ENCODE measurements at regions not wholly inside any gene's neighbourhood (a gene's known extent, or its start where the extent isn't known, plus 50 kb on each side); places are given as distances from the start of the nearest gene placed in this dataset.
A peak's percentile ranks its signal among the peaks of the same experiment; 100 is the strongest.

GRCh38 chr22:34004058-34004457, 83.8 kb upstream of the LARGE1 start:
- 0 to 100% (median 59%) methylated on average over 1 to 5 of the region's 5 CpGs; no CpG with 5 or more reads in 3 of the 10 experiments for WGBS, 10 experiments
- Histone ChIP-seq H3K4me1 (replicated peaks in 1 of 2) (no peaks in the 10 kb centered on the region), H3K4me3 (no peak overlapping the region), H3K27ac (no peak overlapping the region)
- in situ Hi-C loops (cut with MboI; ENCODE audit: low pct_unique_long_range_greater_than_20kb in 2 of 9, low sequenced_read_pairs in 9 of 9, unreplicated experiment in 9 of 9): no loop called here
- ATAC-seq (replicated peaks in 6 of 8): no peak

GRCh38 chr22:34010259-34010658, 90.0 kb upstream of the LARGE1 start:
- H3K4me1 ChIP-seq (replicated peaks in 1 of 2): no peaks in the 10 kb centered on the region
- WGBS, 10 experiments: 0 to 93% (median 42%) methylated on average over 1 to 3 of the region's 3 CpGs; no CpG with 5 or more reads in 6 of the 10 experiments
- H3K4me3 ChIP-seq: no peak overlapping the region
- in situ Hi-C loops (cut with MboI; ENCODE audit: low pct_unique_long_range_greater_than_20kb in 2 of 9, low sequenced_read_pairs in 9 of 9, unreplicated experiment in 9 of 9): no loop called here
- H3K27ac ChIP-seq: no peak overlapping the region
- no peak for ATAC-seq (replicated peaks in 6 of 8)

- Histone ChIP-seq H3K4me1 (replicated peaks in 1 of 2) (peaks cover 0 to 10% of the 10 kb centered on the region in 2 donors), H3K27ac (no peak overlapping the region), H3K4me3 (no peak overlapping the region)
- no peak for ATAC-seq (replicated peaks in 6 of 8)
- in situ Hi-C loops (cut with MboI; ENCODE audit: low pct_unique_long_range_greater_than_20kb in 2 of 9, low sequenced_read_pairs in 9 of 9, unreplicated experiment in 9 of 9): no loop called here
- WGBS, 10 experiments: 0 to 75% (median 32%) methylated on average over 1 to 3 of the region's 3 CpGs; no CpG with 5 or more reads in 4 of the 10 experiments
Measured at GRCh38 chr22:34015642-34016041, 95.4 kb upstream of the LARGE1 start.

DNA sequence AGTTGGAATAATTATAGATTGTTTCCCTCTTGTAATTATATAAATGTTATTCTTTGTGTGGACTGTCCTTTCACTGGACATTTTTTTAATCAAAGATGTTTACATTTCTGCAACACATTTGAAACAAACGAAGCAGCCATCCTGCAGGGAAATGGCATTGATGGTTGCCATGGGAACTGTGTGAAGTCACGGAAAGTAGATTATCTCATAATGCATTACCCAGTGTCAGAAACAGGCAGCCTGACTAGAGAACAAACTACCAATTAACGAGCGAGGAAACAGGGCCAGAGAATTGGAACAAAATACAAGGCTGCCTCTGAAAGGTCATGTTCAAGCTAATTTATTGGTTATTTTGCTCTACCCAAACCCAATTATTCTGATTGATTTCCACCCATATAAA, 96.9 kb upstream of the LARGE1 start:
- Histone ChIP-seq H3K4me3 (no peak overlapping the region), H3K27ac (no peak overlapping the region), H3K4me1 (replicated peaks in 1 of 2) (peaks cover 0 to 10% of the 10 kb centered on the region in 2 donors)
- ATAC-seq (replicated peaks in 6 of 8): peak in 5 of 8 experiments; percentile 90 to 97 (median 91)
- in situ Hi-C loops (cut with MboI; ENCODE audit: low pct_unique_long_range_greater_than_20kb in 2 of 9, low sequenced_read_pairs in 9 of 9, unreplicated experiment in 9 of 9): no loop called here
- 6 to 39% (median 22%) methylated on average over 2 to 4 of the region's 4 CpGs for WGBS, 10 experiments

DNA sequence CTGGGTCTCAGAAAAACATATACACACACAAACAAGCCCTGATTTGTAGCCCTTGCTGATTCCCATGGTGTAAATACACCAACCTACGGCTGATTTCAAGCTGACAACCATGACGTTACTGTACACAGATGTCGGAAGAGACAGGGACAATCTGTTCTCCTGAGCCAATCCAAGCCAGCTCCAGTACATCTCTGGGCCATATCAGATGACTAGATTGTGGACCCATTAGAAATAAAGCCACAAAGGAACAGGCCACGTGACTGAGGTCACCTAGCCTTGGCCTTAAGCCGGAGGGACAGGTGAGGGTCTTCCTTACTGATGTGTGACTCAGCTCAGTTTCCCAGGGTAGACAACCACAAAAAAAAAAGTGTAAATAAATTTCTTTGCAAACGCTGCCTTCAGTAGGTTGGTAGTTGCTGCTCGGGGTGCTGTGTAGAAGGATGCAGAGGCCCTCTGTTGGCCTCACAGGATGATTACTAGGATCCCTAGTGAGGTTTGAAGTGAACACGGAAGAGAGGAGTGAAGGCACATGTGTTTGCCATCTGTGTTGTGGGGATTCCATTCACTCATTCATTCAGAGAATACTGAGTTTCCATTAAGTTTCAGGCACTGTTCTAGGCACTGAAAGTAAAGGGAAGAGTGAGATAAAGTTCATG, 99.0 kb upstream of the LARGE1 start:
- ATAC-seq (replicated peaks in 6 of 8): no peak
- WGBS, 10 experiments: 4 to 100% (median 76%) methylated on average over 2 to 8 of the region's 8 CpGs; no CpG with 5 or more reads in 2 of the 10 experiments

GRCh38 chr22:34035209-34035608, 114.9 kb upstream of the LARGE1 start:
- peak in 1 of 8 experiments; percentile 24 for ATAC-seq (replicated peaks in 6 of 8)
- in situ Hi-C loops (cut with MboI; ENCODE audit: low pct_unique_long_range_greater_than_20kb in 2 of 9, low sequenced_read_pairs in 9 of 9, unreplicated experiment in 9 of 9): no loop called here
- Histone ChIP-seq H3K27ac (no peak overlapping the region), H3K4me1 (replicated peaks in 1 of 2) (peaks cover 0 to 12% of the 10 kb centered on the region in 2 donors), H3K4me3 (no peak overlapping the region)
- 0 to 88% (median 0%) methylated on average over 1 of the region's 1 CpG; no CpG with 5 or more reads in 3 of the 10 experiments for WGBS, 10 experiments

More for the DNA sequence above, 99.0 kb upstream of the LARGE1 start:
- no peak overlapping the region for H3K27ac ChIP-seq
- no peak overlapping the region for H3K4me3 ChIP-seq
- H3K4me1 ChIP-seq (replicated peaks in 1 of 2): peaks cover 0 to 10% of the 10 kb centered on the region in 2 donors
- in situ Hi-C loops (cut with MboI; ENCODE audit: low pct_unique_long_range_greater_than_20kb in 2 of 9, low sequenced_read_pairs in 9 of 9, unreplicated experiment in 9 of 9): no loop called here

GRCh38 chr22:34036931-34037330, 116.7 kb upstream of the LARGE1 start:
- 51 to 100% (median 69%) methylated on average over 1 to 2 of the region's 2 CpGs; no CpG with 5 or more reads in 7 of the 10 experiments for WGBS, 10 experiments
- no peak for ATAC-seq (replicated peaks in 6 of 8)
- H3K27ac ChIP-seq: no peak overlapping the region
- in situ Hi-C loops (cut with MboI; ENCODE audit: low pct_unique_long_range_greater_than_20kb in 2 of 9, low sequenced_read_pairs in 9 of 9, unreplicated experiment in 9 of 9): no loop called here
- H3K4me1 ChIP-seq (replicated peaks in 1 of 2): peaks cover 0 to 12% of the 10 kb centered on the region in 2 donors
- H3K4me3 ChIP-seq: no peak overlapping the region

- peaks cover 0 to 12% of the 10 kb centered on the region in 2 donors for H3K4me1 ChIP-seq (replicated peaks in 1 of 2)
- WGBS, 10 experiments: 0 to 65% (median 41%) methylated on average over 2 to 11 of the region's 11 CpGs
- ATAC-seq (replicated peaks in 6 of 8): peak in 5 of 8 experiments; percentile 53 to 85 (median 67)
- H3K27ac ChIP-seq: no peak overlapping the region
- in situ Hi-C loops (cut with MboI; ENCODE audit: low pct_unique_long_range_greater_than_20kb in 2 of 9, low sequenced_read_pairs in 9 of 9, unreplicated experiment in 9 of 9): no loop called here
- H3K4me3 ChIP-seq: no peak overlapping the region
Measured at GRCh38 chr22:34038801-34039555, 118.7 kb upstream of the LARGE1 start.

GRCh38 chr22:34045311-34045710, 125.0 kb upstream of the LARGE1 start:
- in situ Hi-C loops (cut with MboI; ENCODE audit: low pct_unique_long_range_greater_than_20kb in 2 of 9, low sequenced_read_pairs in 9 of 9, unreplicated experiment in 9 of 9): no loop called here
- ATAC-seq (replicated peaks in 6 of 8): peak in 1 of 8 experiments; percentile 23
- whole genome bisulfite sequencing, 10 experiments: 0 to 87% (median 60%) methylated on average over 1 to 4 of the region's 4 CpGs; no CpG with 5 or more reads in 1 of the 10 experiments
- H3K4me1 ChIP-seq (replicated peaks in 1 of 2): no peaks in the 10 kb centered on the region
- H3K27ac ChIP-seq: no peak overlapping the region
- H3K4me3 ChIP-seq: no peak overlapping the region

DNA sequence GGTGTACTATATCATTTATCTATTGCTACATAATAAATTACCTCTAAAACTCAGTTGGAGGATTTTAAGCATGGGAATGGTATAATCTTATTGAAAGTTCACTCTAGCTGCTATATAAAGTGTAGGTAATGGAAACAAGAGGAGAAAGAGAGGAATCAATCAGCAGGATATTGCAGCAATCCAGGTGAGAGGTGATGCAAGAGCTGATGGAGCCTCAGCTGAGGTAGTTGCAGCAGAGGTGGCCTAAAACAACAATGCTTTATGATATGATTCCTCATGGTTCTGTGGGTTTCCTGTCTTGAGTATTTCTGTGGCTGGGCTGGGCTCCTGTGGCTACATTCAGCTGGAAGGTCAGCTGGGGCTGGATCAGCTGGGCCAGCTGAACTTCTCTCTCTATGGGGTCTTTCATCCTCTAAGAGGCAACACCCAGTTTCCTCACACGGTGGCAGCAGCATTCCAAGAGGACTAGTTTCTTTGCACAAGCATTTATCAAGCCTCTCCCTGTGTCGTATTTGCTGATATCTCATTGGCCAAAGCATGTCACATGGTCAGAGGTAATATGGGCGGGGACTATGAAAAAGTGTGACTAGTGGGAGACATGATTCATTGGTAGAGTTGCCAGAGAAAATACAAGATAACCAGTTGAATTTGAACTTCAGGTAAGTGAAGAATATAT, 135.4 kb upstream of the LARGE1 start:
- H3K27ac ChIP-seq: no peak overlapping the region
- no peaks in the 10 kb centered on the region for H3K4me1 ChIP-seq (replicated peaks in 1 of 2)
- WGBS, 10 experiments: 0 to 62% (median 14%) methylated on average over 1 to 3 of the region's 3 CpGs; no CpG with 5 or more reads in 3 of the 10 experiments
- in situ Hi-C loops (cut with MboI; ENCODE audit: low pct_unique_long_range_greater_than_20kb in 2 of 9, low sequenced_read_pairs in 9 of 9, unreplicated experiment in 9 of 9): no loop called here
- H3K4me3 ChIP-seq: no peak overlapping the region
- no peak for ATAC-seq (replicated peaks in 6 of 8)

DNA sequence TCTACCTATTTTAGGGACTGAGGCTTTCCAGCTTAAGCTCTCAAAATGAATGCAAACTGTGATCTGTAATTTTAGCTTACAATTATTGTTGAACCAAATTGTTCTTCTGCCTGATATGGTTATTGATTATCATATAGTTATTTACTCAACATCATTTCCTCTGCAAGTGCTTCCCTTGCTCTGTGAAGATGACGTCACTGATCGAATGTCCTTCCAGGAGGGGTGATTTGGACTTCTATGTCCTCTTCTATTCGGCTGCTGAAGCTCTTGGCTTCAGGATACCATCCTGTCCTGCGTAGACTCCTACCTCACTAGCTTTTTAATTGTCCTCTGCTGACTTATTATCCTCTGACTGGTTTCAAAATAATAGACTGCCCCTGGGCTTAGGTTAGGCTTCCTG, 137.4 kb upstream of the LARGE1 start:
- in situ Hi-C loops (cut with MboI; ENCODE audit: low pct_unique_long_range_greater_than_20kb in 2 of 9, low sequenced_read_pairs in 9 of 9, unreplicated experiment in 9 of 9): no loop called here
- 3 to 92% (median 66%) methylated on average over 2 to 4 of the region's 4 CpGs; no CpG with 5 or more reads in 2 of the 10 experiments for WGBS, 10 experiments
- Histone ChIP-seq H3K4me3 (no peak overlapping the region), H3K4me1 (replicated peaks in 1 of 2) (no peaks in the 10 kb centered on the region), H3K27ac (no peak overlapping the region)
- ATAC-seq (replicated peaks in 6 of 8): no peak

DNA sequence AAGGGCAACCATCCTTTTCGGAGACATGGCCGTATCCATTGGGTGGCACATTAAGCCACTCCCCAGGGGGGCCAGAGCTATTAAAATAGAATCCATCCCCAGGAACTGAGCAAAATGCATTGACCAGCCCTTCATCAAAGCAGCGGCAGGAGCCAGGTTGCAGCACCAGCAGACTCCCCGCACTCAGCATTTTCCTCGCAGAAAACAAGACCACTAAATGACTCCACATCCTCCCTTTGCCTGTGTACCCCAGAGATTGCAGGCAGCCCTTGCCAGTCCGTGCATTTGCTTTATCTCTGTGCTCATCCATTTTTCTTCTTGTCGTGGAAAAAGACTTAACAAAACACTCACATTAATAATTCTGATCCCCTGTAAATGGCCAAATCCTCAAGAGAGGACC, 144.4 kb upstream of the LARGE1 start:
- in situ Hi-C loops (cut with MboI; ENCODE audit: low pct_unique_long_range_greater_than_20kb in 2 of 9, low sequenced_read_pairs in 9 of 9, unreplicated experiment in 9 of 9): no loop called here
- Histone ChIP-seq H3K4me3 (no peak overlapping the region), H3K4me1 (replicated peaks in 1 of 2) (peaks cover 12 to 16% of the 10 kb centered on the region in 2 donors), H3K27ac (peak overlapping the region in 1 of 2 donors; percentile 17)
- peak in 5 of 8 experiments; percentile 39 to 82 (median 56) for ATAC-seq (replicated peaks in 6 of 8)
- WGBS, 10 experiments: 0 to 42% (median 26%) methylated on average over 1 to 7 of the region's 7 CpGs; no CpG with 5 or more reads in 2 of the 10 experiments

- WGBS, 10 experiments: 16 to 100% (median 73%) methylated on average over 2 to 7 of the region's 7 CpGs; no CpG with 5 or more reads in 1 of the 10 experiments
- H3K4me3 ChIP-seq: no peak overlapping the region
- H3K4me1 ChIP-seq (replicated peaks in 1 of 2): peaks cover 12 to 16% of the 10 kb centered on the region in 2 donors
- in situ Hi-C loops (cut with MboI; ENCODE audit: low pct_unique_long_range_greater_than_20kb in 2 of 9, low sequenced_read_pairs in 9 of 9, unreplicated experiment in 9 of 9): no loop called here
- no peak for ATAC-seq (replicated peaks in 6 of 8)
- no peak overlapping the region for H3K27ac ChIP-seq
Measured at GRCh38 chr22:34067031-34067430, 146.8 kb upstream of the LARGE1 start.
